GM19455 (cell line): ENCODE measurements at regions not wholly inside any gene's neighbourhood (a gene's known extent, or its start where the extent isn't known, plus 50 kb on each side); places are given as distances from the start of the nearest gene placed in this dataset.
"Not testable (repeated sequence)": the region's sequence is repeated elsewhere in the genome, so short reads cannot be mapped to it uniquely, and the experiment has no call there.

Experiments
- ATAC-seq: cut with Tn5 transposase; IDR thresholded peaks from one replicate; pipeline ENCODE4 v1.9.1; 2021; ENCODE audit not compliant: unreplicated experiment

GRCh38 chr4:104330125-104330905, 164.4 kb downstream of the CXXC4 start:
- no peak for ATAC-seq

- ATAC-seq = not testable (repeated sequence)
These were observed 167.6 kb downstream of the CXXC4 start for GRCh38 chr4:104326991-104327694.

GRCh38 chr4:104302731-104303130, 192.0 kb downstream of the CXXC4 start:
- ATAC-seq = no peak

- no peak for ATAC-seq
These were observed 199.9 kb downstream of the CXXC4 start for GRCh38 chr4:104294811-104295210.

GRCh38 chr4:104286867-104287266, 207.8 kb downstream of the CXXC4 start:
- no peak for ATAC-seq

GRCh38 chr4:104283303-104283702, 211.4 kb downstream of the CXXC4 start:
- ATAC-seq = no peak

GRCh38 chr4:104279744-104280143, 214.9 kb downstream of the CXXC4 start:
- ATAC-seq = no peak

GRCh38 chr4:104272966-104273365, 221.7 kb downstream of the CXXC4 start:
- no peak for ATAC-seq

- not testable (repeated sequence) for ATAC-seq
These were observed 225.1 kb downstream of the CXXC4 start for GRCh38 chr4:104269603-104270002.

GRCh38 chr4:104263100-104263499, 231.6 kb downstream of the CXXC4 start:
- ATAC-seq = no peak

GRCh38 chr4:104262678-104263077, 232.0 kb downstream of the CXXC4 start:
- no peak for ATAC-seq

- no peak for ATAC-seq
These were observed 246.0 kb downstream of the CXXC4 start for GRCh38 chr4:104248726-104249125.

- no peak for ATAC-seq
These were observed 258.7 kb downstream of the CXXC4 start for GRCh38 chr4:104235967-104236366.

GRCh38 chr4:104217526-104217925, 277.2 kb downstream of the CXXC4 start:
- ATAC-seq = no peak

- no peak for ATAC-seq
These were observed 283.0 kb downstream of the CXXC4 start for GRCh38 chr4:104211657-104212056.

- no peak for ATAC-seq
These were observed 284.3 kb downstream of the CXXC4 start for GRCh38 chr4:104210420-104210819.

- ATAC-seq = no peak
These were observed 287.9 kb downstream of the CXXC4 start for GRCh38 chr4:104206784-104207183.

GRCh38 chr4:104205116-104205515, 289.6 kb downstream of the CXXC4 start:
- ATAC-seq = no peak

GRCh38 chr4:104188301-104188700, 306.4 kb downstream of the CXXC4 start:
- ATAC-seq = no peak

GRCh38 chr4:104169437-104169836, 325.3 kb downstream of the CXXC4 start:
- no peak for ATAC-seq

- ATAC-seq = no peak
These were observed 327.9 kb downstream of the CXXC4 start for GRCh38 chr4:104166749-104167148.

GRCh38 chr4:104163820-104164219, 330.9 kb downstream of the CXXC4 start:
- no peak for ATAC-seq
